ENCODE measurements at regions not wholly inside any gene's neighbourhood (a gene's known extent, or its start where the extent isn't known, plus 50 kb on each side); places are given as distances from the start of the nearest gene placed in this dataset.
"Not testable (repeated sequence)": the region's sequence is repeated elsewhere in the genome, so short reads cannot be mapped to it uniquely, and the experiment has no call there.

DNA sequence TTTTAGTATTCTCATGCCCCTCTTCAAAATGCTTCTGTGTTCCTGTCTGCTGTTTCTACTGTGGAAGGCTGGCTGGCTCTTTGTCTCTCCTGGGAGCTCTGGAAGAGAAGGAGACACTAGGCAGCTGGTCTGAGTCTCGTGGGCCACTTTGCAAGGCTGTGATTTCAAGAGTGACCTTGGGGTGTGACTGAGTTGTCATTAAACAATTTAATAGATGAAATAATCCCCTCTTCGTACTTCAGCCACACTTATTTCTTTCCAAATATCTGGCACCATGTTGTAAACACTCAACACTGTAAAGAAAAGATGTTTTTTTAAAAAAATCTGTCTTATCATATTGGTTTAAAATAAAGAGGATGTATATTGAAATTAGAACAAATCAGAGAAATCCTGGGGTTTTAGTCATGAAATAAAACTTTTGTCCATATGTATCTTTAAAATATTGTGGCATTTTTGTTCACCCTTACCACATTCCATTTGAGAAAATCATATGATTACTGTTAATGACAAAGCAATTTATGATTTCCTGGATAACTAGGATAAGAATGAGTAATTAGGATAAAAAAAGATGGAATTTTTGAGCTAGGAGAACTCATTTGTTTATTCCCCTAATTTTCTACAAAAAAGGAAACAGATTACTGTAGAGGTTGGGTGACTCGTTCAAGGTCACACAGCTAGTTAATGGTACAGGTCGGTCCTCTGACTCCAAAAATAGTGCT lies 200.8 kb downstream of the MAT2B start:
- DNase-seq: peak; percentile 91

DNA sequence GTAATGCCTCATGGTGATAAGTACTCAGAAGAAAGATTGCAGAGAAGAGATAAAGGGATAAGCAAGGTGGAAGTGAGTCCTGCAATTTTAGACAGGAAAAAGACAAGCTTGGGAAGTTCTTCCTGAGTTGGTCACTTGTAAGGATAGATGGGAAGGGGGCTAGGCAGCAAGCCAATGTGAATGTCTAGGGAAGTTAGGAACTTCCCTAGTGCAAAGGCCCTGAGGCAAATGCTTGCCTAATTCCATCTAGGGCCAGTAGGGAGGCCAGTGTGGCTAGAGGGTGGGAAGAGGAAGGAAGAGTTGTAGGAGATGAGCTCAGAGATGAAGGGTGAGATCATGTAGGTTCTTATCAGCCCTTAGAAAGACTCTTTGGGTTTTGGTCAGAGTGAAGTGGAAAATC lies 206.6 kb downstream of the MAT2B start:
- DNase-seq: no peak

DNA sequence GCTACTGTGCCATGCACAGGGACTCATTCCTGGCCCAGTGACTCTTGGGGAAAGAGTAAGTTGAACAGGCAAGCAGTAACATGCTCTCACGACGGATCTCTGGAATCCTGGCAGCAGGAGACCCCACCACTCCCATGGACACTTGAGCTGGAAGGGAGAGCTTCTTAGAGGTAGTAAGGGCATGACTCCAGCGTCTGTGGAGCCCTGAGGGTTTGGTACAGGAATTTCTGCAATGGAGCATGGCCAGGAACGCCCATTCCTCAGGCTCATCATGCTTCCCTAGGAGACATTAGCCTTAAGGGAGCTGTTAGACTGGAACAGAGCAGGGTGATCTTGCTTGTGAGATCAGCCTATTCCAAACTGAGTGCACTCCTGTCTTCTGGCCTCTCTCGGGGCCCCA lies 212.9 kb downstream of the MAT2B start:
- no peak for DNase-seq

DNA sequence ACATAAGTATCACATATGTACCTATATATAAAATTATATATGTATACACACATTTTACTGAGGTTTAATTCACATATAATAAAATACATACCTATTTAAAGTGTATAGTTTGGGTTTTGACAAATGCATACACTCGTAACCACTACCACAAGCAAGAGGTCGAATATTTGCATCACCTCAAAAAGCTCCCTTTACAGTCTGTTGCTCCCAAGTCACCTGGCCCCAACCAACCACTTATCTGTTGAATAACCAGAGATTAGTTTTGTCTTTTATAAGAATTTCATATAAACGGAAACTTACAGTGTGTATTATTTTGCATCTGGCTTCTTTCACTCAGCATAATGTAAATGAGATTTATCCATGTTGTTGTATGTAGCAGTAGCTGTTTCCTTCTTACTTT lies 218.9 kb downstream of the MAT2B start:
- no peak for DNase-seq

DNA sequence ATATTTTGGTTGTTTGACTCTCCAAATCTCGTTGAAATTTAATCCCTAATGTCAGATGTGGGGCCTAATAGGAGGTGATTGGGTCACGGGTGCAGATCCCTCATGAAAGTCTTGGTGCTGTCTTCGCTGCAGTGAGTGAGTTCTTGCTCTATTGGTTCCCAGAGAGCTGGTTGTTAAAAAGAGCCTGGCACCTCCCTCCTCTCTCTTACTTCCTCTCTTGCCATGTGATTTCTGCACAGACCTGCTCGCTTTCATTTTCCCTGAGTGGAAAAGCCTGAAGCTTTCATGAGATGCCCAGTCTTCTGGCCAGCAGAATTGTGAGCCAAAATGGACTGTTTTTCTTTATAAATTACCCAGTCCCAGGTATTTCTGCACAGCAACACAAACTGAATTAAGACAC lies 221.6 kb downstream of the MAT2B start:
- no peak for DNase-seq

DNA sequence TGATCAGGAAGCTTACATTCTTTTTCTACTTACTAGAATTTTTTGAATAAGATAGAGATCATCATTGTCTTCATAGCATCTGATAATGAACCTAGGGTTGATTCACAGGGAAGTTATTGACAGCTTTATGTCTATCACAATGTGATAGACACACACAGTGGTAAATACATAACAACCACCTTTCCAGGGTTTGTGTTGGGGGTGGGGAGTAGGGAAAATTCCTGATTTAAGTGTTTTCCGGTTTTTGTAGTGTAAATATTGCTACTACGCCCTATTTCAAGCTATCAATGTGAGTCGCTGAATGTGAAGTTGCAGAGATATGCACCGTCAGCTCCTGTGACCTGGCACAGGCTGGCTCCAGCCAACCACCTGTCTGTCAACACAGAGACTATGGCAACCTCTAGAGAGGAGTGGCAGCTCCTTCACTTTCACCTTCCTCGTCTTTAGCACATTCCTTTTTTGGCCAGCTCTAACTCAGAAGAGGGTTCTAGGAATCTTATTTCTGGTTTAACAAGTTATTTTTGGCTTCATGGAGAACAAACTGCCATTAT lies 224.9 kb downstream of the MAT2B start:
- no peak for DNase-seq

DNA sequence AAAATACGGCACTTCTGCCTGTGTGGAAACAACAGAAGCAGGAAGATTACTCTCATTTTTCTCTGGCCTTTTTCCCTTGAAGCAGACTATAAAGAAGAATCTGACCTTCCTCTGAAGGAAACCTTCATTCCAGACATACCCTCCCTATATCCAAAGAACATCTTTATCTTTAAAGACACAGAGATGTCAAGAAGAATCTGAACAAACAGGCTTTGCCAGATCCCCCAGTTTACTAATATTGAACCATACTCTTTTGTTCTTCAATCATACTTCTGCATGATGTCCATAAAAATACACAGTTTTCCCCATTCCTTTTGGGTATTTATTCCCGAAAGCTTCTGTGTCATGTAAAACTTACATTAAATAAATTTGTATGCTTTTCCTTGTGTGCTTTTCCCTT lies 225.8 kb downstream of the MAT2B start:
- DNase-seq: no peak

DNA sequence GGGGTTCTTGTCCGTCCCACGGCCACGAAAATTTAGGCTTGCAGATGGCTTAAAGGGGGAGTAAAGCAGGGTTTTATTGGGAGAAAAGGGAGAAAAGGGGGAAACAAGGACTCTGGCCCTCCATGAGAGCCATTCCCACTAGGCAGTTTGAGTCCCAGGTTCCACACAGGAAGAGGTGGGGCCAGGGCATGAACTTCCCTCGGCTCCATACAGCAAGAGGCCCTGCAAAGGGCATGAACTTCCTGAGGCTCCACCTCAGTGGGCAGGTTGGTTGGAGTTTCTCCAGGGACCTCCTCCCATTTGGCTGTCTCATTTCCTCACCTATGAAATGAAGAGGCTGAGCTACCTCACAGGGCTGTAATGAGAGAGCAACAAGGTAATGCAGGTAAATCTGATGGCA lies 229.7 kb downstream of the MAT2B start:
- DNase-seq: no peak

DNA sequence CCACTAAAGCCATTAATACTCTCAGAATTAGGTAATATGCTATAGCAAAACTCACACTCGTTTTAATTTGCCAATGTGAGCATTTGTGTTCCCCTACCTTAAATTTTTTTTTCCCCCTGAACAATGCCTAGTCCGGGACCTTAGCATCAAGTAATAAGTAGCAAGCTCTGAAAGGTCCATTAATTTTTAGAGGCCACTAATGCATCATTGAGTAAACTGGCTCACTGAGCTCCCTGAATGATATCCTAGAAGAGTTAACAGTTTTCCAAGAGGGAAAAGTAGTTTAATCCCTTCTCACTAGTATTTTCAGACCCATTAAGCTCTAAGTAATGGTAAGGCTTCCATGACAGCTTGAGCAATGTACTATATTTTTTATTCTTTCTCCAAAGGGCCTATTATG lies 242.2 kb downstream of the MAT2B start:
- no peak for DNase-seq

DNA sequence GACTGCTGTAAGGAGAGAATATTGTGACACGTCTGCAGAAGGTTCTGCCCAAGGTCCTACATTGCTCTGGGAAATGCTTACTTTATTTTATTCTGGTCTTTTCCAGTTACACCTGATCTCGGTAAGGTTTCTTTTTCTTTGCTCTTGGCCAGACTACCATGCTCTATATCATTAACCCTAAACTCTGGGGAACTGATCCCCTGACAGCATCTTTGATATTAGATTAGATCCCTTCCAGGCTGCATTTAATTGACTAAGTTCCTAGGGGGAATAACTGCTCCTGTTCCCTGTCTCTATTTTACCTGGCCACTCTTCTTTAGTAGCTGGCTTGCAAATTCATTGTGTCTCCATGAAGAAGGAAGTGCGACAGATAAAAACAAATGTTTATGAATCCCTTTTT lies 243.5 kb downstream of the MAT2B start:
- no peak for DNase-seq

DNA sequence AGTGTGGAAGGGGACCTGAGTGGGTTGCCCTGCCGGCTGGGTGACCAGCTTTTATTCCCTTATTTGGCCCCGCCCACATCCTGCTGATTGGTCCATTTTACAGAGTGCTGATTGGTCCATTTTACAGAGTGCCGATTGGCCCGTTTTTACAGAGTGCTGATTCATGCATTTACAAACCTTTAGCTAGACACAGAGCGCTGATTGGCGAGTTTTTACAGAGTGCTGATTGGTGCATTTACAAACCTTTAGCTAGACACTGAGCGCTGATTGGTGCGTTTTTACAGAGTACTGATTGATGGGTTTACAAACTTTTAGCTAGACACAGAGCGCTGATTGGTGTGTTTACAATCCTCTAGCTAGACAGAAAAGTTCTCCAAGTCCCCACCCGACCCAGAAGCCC lies 245.0 kb downstream of the MAT2B start:
- not testable (repeated sequence) for DNase-seq

DNA sequence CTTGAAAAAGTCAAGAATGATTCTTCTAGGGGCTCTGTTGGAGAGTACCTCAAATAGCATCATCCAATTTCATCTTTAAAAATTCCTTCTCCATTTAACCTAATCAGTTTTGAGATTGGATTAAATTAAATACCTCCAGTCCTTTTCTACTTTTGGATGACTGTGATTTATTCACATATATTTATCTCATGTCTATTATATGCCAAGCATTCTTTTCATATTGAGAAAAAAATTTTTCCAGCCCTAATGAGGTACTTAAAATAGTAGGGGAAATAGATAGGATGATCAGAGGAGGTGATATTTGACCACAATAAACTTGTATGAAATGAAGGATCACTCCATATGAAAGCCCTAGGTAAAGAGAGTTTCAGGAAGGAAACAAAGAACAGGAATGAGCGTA lies 250.1 kb downstream of the MAT2B start:
- no peak for DNase-seq

DNA sequence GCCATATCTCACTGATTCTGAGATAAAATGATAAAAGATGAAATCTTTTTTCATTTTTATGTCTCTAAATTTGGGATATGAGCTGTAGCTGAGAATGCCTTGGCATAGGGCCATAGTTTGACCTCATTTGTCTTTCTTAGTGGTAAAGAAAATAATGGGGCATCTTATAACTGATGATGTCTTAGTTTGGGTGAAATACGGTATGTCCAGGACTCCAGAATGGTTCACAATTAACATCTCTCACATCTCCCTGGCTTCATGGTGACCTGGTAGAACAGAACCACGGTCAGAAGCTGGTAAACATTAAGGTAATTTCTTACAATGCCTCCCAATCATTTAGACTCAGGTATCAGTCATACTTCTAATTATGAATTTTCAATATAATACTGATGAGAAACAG lies 250.8 kb downstream of the MAT2B start:
- DNase-seq: peak; percentile 9

DNA sequence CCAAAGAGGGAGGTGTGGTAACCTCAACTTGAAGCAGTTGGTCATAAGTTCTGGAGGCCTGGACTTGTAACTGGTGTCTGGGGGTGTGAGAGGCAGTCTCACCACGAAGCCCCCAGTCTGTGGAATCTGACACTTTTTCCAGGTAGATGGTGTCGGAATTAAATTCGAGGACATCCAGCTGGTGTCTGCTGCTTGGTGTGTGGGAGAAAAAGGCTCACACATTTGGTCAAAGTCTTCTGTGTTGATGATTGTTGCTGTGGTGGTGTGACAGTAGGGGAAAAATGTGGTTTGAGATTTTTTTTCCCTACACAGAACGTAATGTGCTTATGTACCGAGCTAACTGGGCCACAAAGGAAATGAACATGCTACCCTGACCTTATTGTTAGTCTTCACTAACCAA lies 251.9 kb downstream of the MAT2B start:
- DNase-seq: no peak

DNA sequence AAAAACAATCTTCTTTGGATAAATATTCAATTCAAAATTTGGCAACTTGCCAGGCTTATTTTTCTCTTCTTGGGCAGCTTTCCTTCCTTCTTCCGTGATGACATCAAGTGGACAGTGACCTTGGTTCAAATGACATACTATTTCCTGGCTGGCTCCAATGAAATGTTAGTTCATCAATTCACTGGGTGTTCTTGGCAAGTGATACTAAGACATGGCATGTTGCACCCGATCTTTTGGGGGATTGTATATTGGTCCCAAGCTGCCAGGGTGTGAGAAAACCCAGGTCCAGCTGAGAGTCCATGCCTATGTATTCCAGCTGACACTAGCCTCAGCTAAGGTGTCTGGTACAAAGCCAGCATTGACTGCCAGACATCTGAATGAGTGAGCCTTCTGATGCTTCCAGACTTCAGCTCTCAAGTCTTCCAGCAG lies 252.9 kb downstream of the MAT2B start:
- peak; percentile 38 for DNase-seq

DNA sequence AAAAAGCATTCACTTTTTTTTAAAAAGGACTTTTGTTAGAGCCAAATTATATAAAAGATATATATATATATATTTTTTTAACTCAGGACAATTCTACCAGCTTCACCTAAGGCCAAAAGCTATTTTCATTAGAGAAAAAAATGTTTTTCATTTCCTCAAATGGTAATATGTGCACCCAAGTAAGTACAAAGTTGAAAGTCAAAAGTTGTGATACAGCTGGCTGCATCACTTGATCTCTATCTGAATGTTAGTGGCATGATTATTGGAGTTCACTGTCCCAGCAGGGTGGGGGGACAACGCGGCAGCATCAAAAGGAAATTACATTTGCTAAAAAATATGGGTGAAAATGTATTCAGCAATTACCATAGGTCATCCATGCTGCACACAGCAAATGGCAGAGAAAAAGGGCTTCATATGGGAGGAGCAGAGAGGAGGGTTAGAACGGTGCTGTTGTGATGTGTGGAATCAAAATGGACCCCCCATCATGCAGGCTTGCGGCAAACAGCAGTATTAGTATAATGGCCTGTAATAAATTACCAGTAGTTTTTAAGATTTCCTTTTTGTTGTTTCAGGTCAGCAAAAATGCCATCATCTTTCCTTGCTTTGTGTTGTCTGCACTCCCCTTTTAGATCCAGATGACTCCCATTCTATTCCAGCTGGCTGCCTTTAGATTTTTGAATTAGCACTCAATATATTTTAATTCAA lies 253.7 kb downstream of the MAT2B start:
- no peak for DNase-seq

DNA sequence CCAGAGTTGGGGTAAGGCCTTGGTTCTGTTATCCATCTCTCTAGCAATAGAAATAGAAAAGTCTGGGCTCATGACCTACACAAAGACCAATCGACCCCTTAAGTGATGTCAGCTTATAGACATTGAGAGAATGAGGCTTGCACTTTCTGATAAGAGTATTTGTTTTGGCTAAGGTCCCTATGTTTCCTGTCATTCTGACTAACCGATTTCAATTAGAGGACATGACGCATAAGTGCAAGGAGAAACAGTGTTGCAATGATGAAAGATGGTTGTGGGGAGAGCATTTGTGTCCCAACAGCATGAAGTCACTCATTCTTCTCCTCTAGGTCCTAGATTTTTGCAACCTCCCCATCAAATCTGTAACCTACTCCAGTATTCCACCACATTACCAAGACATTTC lies 255.1 kb downstream of the MAT2B start:
- DNase-seq: peak; percentile 96

DNA sequence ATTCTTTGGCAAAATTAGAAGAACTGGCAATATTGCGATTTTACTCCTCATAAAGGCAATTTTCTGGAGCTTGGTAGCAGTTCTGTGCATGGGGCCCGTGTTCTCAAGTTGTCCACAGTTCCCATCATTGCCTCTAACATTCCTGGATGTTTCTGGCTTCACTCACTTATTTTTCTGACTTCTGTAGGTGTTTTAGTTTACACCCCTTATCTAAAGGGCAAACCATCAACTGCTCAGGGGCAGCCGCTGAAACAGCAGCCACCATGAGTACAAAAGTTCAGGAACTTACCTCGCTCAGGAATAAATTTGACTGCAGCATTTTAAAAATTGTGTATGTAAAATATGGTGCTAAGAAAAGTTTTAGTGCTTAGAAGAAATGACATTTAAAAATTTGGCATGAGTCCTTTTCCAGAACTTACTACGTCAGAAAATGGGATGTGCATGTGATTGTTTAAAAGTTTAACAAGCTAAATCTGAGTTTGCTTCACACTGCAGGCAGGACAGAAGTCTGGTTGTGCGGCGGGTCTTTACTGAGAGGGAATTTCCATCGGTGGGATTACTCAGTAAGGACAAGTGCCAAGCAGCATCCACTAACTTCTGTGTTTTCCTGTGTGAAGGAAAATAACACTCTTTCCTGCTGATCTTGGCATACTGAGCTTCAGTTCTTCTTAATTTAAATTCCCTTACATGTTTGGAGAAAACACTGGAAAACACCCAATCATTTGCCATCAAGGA lies 261.7 kb downstream of the MAT2B start:
- DNase-seq: no peak

DNA sequence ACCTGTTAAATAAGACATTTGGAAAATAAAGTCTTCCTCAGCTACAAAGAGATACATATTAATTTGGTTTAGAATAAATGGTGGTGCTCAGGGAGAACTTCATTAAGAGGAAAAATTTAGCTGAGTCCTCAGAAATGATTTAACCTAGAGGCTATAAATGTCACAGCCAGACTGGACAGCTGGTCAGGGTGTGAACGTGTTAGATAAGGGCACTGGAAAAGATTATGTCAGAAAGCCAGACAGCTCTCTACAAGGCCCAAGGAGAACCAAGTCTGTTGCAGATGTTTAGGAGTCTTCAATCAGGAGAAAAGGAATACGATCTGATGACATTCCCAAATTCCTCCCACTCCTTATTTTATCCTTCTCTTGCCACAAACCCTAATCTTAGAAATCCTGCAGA lies 265.2 kb downstream of the MAT2B start:
- DNase-seq: no peak

DNA sequence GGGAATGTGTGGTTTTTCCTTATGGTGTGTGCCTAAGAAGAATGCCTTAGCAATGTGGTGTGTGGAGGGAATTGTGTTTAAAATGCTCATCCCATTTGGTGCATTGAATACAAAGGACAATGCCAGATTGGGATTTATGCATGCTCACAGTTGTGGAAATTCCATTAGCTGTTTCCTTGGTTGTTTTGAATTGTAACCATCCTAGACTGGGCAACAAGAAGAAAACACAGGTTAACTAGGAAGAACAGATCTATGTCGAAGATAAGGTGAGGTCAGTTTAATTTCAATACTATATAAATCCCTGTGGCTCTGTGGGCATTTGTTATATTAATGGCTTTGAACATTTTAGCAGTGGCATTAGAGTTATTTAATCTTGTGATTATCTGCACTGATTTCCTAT lies 266.8 kb downstream of the MAT2B start:
- DNase-seq: peak; percentile 38

DNA sequence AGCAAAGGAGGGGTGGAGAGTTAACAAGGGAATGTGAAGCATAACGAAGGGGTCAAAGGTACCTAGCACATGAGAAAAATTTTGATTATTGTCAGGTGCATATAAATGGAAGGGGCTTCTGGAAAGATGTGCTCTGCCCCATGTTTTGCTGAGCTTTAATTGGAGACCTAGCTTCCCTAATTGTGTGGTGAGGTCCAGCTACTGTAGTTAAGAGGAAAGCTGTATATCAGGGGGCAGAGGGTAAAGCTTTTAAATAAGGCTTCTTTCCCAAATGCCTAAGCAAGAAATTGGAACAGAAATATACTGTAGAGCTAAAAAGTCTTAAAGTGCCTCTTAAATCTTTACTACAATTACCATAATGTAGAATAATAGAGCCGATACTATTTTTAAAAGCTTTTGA lies 267.2 kb downstream of the MAT2B start:
- no peak for DNase-seq

DNA sequence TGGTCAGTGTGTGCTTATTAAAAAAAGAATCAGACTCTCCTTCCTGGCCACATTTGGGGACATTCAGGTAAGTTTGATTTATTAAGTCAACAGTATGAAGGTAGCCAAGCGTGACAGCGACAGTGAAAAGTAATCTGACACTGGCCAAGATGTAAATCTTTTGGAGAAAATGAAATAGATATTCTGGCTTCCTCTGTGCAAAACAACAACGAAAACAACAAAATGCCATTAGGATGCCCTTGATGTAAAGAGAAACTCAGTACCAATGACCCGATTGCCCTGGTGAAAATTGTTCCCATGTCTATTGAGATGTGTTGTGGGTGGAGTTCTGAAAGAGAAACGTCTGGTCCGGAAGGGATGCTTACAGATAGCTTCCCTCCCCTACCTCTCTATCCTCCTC lies 267.8 kb downstream of the MAT2B start:
- DNase-seq: no peak

DNA sequence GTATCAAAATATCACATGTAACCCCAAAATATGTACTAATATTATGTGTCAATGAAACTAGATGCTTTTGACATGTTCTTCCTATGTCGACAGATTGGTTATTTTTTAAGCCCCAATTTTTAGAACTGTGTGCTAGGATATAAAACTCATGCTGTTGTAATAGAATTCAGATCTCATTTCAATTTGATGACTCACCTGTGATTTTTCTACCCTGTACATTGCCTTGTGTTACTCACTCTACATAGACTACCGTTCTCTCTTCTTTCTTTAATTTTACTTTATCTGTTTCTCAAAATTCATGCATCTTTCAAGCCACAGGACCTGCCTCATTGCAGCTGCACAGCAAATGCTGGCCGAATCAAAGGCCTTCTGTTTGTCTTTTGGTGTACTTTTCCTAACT lies 284.5 kb downstream of the MAT2B start:
- peak; percentile 56 for DNase-seq

DNA sequence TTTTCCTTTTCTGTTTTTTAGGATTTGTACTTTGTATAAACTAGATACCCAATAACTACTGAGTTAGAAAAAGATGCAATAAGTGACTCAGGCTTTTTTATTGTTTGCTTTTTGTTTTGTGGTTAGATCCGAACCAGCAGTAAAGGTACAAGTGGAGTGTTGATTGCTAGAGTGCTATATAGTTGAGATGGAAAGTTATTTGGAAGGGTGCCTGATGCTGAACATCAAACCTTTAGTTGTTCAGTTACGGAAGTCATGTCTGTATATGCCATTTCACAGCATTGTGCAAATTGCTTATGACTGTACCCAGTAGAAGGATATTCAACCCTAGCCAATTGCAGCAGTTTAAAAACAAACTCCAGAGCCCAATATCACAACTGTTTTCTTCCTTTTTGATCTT lies 285.1 kb downstream of the MAT2B start:
- peak; percentile 20 for DNase-seq

Data from fibroblast of skin of right biceps (primary cell).